ENCODE measurements at regions not wholly inside any gene's neighbourhood (a gene's known extent, or its start where the extent isn't known, plus 50 kb on each side); places are given as distances from the start of the nearest gene placed in this dataset.

GRCh38 chr10:128990986-128991385, 476.1 kb upstream of the MGMT start:
- H3K4me3 ChIP-seq: no peak overlapping the region

GRCh38 chr10:128992770-128993169, 474.3 kb upstream of the MGMT start:
- H3K27me3 ChIP-seq: no peaks in the 10 kb centered on the region
- intact Hi-C loops (cut with DNase I): no loop called here
- H3K36me3 ChIP-seq: no peaks in the 10 kb centered on the region
- H3K4me3 ChIP-seq: no peak overlapping the region
- H3K9me3 ChIP-seq: no peaks in the 10 kb centered on the region
- WGBS (ENCODE audit: insufficient coverage, low coverage, low lambda C conversion rate, missing lambda C conversion rate): 33% methylated on average over 1 of the region's 5 CpGs
- no peak overlapping the region for H3K27ac ChIP-seq
- no peak for DNase-seq
- no peaks in the 10 kb centered on the region for H3K4me1 ChIP-seq
- no peak for TF ChIP-seq CTCF (IDR thresholded peaks at IDR 0.05)
- TF ChIP-seq POLR2A (IDR thresholded peaks at IDR 0.05): no peak
- ATAC-seq: no peak

More at GRCh38 chr10:128990986-128991385, 476.1 kb upstream of the MGMT start:
- no peak for ATAC-seq
- Histone ChIP-seq H3K27me3 (no peaks in the 10 kb centered on the region), H3K27ac (no peak overlapping the region), H3K36me3 (no peaks in the 10 kb centered on the region), H3K4me1 (no peaks in the 10 kb centered on the region), H3K9me3 (no peaks in the 10 kb centered on the region)
- intact Hi-C loops (cut with DNase I): no loop called here
- no peak for DNase-seq
- no peak for TF ChIP-seq POLR2A (IDR thresholded peaks at IDR 0.05)
- no peak for TF ChIP-seq CTCF (IDR thresholded peaks at IDR 0.05)
- WGBS (ENCODE audit: insufficient coverage, low coverage, low lambda C conversion rate, missing lambda C conversion rate): 52% methylated on average over 5 of the region's 17 CpGs

GRCh38 chr10:128993443-128993842, 473.6 kb upstream of the MGMT start:
- ATAC-seq: no peak
- H3K9me3 ChIP-seq: no peaks in the 10 kb centered on the region

GRCh38 chr10:128993911-128994538, 473.0 kb upstream of the MGMT start:
- no peaks in the 10 kb centered on the region for H3K27me3 ChIP-seq
- TF ChIP-seq CTCF (IDR thresholded peaks at IDR 0.05): no peak
- no peak for TF ChIP-seq POLR2A (IDR thresholded peaks at IDR 0.05)
- H3K27ac ChIP-seq: no peak overlapping the region
- DNase-seq: no peak
- WGBS (ENCODE audit: insufficient coverage, low coverage, low lambda C conversion rate, missing lambda C conversion rate): 61% methylated on average over 3 of the region's 8 CpGs
- H3K36me3 ChIP-seq: no peaks in the 10 kb centered on the region
- H3K4me1 ChIP-seq: no peaks in the 10 kb centered on the region
- no peak overlapping the region for H3K4me3 ChIP-seq
- no peak for ATAC-seq
- intact Hi-C loops (cut with DNase I): no loop called here
- no peaks in the 10 kb centered on the region for H3K9me3 ChIP-seq

More at GRCh38 chr10:128993443-128993842, 473.6 kb upstream of the MGMT start:
- Histone ChIP-seq H3K4me1 (no peaks in the 10 kb centered on the region), H3K36me3 (no peaks in the 10 kb centered on the region), H3K4me3 (no peak overlapping the region), H3K27ac (no peak overlapping the region), H3K27me3 (no peaks in the 10 kb centered on the region)
- DNase-seq: no peak
- intact Hi-C loops (cut with DNase I): no loop called here
- no CpG with 5 or more reads among the region's 8 CpGs for WGBS (ENCODE audit: insufficient coverage, low coverage, low lambda C conversion rate, missing lambda C conversion rate)
- TF ChIP-seq CTCF (IDR thresholded peaks at IDR 0.05): no peak
- TF ChIP-seq POLR2A (IDR thresholded peaks at IDR 0.05): no peak
